Lower leg skin (tissue), 4 donors: ENCODE measurements at regions not wholly inside any gene's neighbourhood (a gene's known extent, or its start where the extent isn't known, plus 50 kb on each side); places are given as distances from the start of the nearest gene placed in this dataset.

Experiments
- DNase-seq, 2 donors: peaks; one replicate each; pipeline ENCODE4 v3.0.0-alpha.2; 2019; ENCODE audit warnings: low spot score in 2 of 2
- H3K4me3 ChIP-seq: fragments of 200-600 bp; sonication (generic); 2 replicates; pipeline ENCODE4 v1.5.1; 2017; ENCODE audit warnings: mild to moderate bottlenecking, low read depth; ENCODE audit not compliant: poor library complexity, severe bottlenecking
- POLR2A ChIP-seq, 2 donors: fragments of 450-650 bp; IDR thresholded peaks; one replicate each; pipeline ENCODE4 v1.6.1; 2016 to 2017; ENCODE audit warnings: antibody characterized with exemption in 2 of 2, mild to moderate bottlenecking in 1 of 2, moderate library complexity in 1 of 2
- WGBS, 2 donors: methylation state at CpG; one replicate each; pipeline ENCODE4 v1.1.5; 2018; 5-methylcytosine and 5-hydroxymethylcytosine counted together
- intact Hi-C: fragments of 100-400 bp; cut with DNase I; formaldehyde crosslinking; loops from one replicate; pipeline ENCODE4 v1.15.0; 2023; ENCODE audit warnings: low total_unique reads
- TF ChIP-seq, protein P1 (sequence below), 3 donors: fragments of 450-650 bp; IDR thresholded peaks; one replicate each; pipeline ENCODE4 v1.5.1; 2016; ENCODE audit warnings: antibody characterized with exemption in 3 of 3, mild to moderate bottlenecking in 3 of 3, moderate library complexity in 2 of 3

DNA sequence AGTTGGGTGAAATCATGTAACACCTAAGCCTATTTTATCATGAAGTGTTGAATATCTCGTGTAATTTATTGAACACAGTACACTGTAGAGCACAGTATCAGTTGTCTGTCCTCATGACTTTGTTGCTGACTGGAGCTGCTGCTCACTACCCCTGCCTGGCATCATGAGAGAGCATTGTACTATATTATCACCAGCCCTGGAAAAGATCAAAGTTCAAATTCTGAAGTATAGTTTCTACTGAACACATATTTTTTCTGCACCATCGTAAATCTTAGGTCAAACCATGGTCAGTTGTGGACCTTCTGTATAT lies 169.3 kb upstream of the RAI14 start:
- 47 to 48% methylated on average over 2 of the region's 2 CpGs for WGBS, 2 donors
- intact Hi-C loops = loop anchor here (5.0 kb wide), 1 partner anchor 410 kb away; no protein-coding TSS in a partner anchor
- TF ChIP-seq, protein P1, sequence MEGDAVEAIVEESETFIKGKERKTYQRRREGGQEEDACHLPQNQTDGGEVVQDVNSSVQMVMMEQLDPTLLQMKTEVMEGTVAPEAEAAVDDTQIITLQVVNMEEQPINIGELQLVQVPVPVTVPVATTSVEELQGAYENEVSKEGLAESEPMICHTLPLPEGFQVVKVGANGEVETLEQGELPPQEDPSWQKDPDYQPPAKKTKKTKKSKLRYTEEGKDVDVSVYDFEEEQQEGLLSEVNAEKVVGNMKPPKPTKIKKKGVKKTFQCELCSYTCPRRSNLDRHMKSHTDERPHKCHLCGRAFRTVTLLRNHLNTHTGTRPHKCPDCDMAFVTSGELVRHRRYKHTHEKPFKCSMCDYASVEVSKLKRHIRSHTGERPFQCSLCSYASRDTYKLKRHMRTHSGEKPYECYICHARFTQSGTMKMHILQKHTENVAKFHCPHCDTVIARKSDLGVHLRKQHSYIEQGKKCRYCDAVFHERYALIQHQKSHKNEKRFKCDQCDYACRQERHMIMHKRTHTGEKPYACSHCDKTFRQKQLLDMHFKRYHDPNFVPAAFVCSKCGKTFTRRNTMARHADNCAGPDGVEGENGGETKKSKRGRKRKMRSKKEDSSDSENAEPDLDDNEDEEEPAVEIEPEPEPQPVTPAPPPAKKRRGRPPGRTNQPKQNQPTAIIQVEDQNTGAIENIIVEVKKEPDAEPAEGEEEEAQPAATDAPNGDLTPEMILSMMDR (IDR thresholded peaks at IDR 0.05) = no peak
- TF ChIP-seq POLR2A (IDR thresholded peaks at IDR 0.05) = no peak
- no peak for DNase-seq
- H3K4me3 ChIP-seq = no peak overlapping the region

DNA sequence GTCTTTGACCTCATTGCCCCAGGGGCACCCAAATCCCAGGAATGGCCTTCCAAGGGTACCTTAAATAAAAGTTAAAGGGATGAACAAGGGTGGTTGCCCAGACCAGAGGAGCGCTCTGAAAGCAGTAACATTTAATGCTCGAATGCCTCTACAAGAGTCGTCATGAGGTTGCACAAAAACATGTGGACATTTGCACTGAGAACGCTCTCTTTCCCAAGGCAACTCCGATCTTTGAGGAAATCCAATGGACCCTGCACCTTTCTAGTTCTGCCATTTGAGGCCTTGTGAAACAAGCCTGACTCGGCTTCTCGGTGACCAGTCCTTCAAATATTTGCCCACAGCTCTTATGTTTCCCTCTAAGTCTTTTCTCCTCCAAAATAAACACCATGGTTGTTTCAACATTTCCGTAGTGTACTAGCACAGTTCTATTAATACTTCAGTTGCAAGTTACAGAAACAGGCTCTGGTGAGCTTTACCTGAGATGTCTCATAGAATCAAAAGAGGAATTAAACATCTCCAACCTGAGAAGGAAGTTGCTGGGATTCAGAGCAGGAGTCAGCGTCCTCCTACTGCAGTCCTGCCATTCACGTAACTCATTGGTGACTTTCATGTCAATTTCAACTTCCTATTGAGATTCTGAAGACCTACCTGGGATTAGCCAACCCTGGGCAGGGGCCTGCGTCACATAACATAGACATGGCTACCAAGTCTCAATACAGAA lies 168.8 kb upstream of the RAI14 start:
- intact Hi-C loops = loop anchor here (5.0 kb wide), 1 partner anchor 410 kb away; no protein-coding TSS in a partner anchor
- H3K4me3 ChIP-seq = no peak overlapping the region
- DNase-seq = no peak
- 84 to 85% methylated on average over 11 of the region's 11 CpGs for whole genome bisulfite sequencing, 2 donors
- TF ChIP-seq, protein P1 (IDR thresholded peaks at IDR 0.05) = no peak
- no peak for TF ChIP-seq POLR2A (IDR thresholded peaks at IDR 0.05)

DNA sequence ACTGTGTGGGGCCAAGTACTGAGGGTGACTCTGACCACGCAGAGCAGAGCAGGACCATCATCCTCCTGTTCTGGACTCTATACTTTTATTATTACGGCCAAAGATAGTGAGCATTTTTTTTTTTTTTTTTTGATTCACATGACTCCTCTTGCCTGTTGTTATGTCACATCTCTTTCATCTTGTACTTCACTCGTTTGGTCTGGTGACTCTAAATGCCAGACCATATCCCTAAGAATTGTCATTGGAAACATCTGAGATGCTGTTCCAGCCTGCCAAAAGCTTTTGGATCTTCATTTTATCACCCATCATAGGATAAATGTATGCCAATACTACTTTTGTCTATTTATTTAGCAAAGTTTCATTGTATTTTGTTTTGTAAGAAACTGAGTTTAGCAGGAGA lies 168.2 kb upstream of the RAI14 start:
- intact Hi-C loops = loop anchor here (5.0 kb wide), 1 partner anchor 409 kb away; no protein-coding TSS in a partner anchor
- no peak overlapping the region for H3K4me3 ChIP-seq
- no peak for DNase-seq
- 57 to 62% methylated on average over 3 of the region's 3 CpGs for WGBS, 2 donors
- TF ChIP-seq, protein P1 (IDR thresholded peaks at IDR 0.05) = no peak
- no peak for TF ChIP-seq POLR2A (IDR thresholded peaks at IDR 0.05)

DNA sequence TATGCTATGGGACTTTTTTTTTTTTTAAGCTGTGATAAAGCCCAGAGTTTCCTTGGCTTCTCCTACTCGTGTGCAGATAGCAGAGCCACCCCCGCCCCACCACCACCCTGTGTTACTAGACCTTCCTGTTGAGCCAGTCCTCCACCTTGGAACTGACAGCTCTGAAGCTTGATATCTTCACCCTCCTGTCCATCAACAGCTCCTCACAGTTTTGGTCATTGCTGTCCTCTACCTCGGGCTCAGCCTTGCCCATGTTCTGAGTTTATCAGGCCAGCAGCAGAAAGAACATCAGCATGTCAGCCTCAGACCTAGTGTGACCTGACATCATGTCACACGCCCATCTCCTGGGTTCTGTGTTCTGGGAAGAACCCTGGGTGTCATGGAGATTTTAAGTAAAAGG lies 167.1 kb upstream of the RAI14 start:
- no peak for DNase-seq
- no peak overlapping the region for H3K4me3 ChIP-seq
- 37 to 55% methylated on average over 3 to 4 of the region's 4 CpGs for WGBS, 2 donors
- TF ChIP-seq, protein P1 (IDR thresholded peaks at IDR 0.05) = no peak
- TF ChIP-seq POLR2A (IDR thresholded peaks at IDR 0.05) = no peak
- intact Hi-C loops = loop anchor here (5.0 kb wide), 1 partner anchor 408 kb away; no protein-coding TSS in a partner anchor

DNA sequence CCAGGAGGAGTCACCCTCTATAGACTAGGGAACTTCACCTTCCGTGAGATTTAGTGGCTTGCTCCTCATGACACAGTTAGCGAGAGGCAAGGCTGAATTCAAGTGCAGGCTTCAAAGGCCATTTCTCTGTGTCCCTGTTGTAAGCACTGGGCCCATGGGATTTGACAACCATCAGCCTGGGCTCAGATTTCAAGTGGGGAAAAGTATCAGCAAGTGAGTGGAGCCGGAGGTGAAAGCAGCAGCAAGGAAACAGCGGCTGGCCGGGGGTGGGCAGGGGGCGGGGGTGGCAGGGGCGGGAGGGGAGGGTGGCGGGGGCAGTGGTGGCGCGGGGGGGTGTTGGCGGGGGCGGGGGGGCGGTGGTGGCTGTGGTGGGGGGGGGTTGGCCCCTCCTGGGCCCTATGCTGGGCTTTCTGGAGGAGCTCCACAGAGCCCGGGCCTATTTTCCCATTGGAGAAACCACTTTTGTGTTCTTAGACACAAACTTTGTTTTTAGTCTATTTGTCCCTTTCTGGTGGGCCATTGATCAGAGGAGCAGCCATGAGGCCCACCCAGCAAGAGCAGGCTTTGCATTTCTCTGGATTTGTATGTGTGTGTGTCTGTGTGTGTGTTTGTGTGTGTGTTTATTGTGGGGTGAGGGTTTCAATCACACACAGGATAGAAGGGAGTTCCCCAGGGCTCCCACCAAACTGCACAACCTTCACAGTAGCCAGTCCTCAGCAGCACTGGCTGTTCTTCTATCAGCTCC lies 165.4 kb upstream of the RAI14 start:
- 59 to 72% methylated on average over 3 to 6 of the region's 14 CpGs for WGBS, 2 donors
- intact Hi-C loops = no loop called here
- TF ChIP-seq POLR2A (IDR thresholded peaks at IDR 0.05) = no peak
- TF ChIP-seq, protein P1 (IDR thresholded peaks at IDR 0.05) = no peak
- no peak overlapping the region for H3K4me3 ChIP-seq
- DNase-seq = no peak
